Liver (tissue), 8 donors: ENCODE measurements at regions not wholly inside any gene's neighbourhood (a gene's known extent, or its start where the extent isn't known, plus 50 kb on each side); places are given as distances from the start of the nearest gene placed in this dataset.

ENCODE experiments used
- DNase-seq: peaks from one replicate; pipeline ENCODE4 v3.0.0-alpha.2; 2017; ENCODE audit warnings: low spot score
- H3K27ac ChIP-seq, 2 donors: one replicate each; pipeline ENCODE4 v1.7.0; 2013; ENCODE audit warnings: inconsistent platforms in 2 of 2, low read length in 2 of 2, control low read depth in 1 of 2, low read depth in 1 of 2, mild to moderate bottlenecking in 1 of 2
- H3K27me3 ChIP-seq, 4 donors: one replicate each; pipeline versions ENCODE4 v1.6.1 to v1.7.0; 2013; ENCODE audit warnings: low read length in 3 of 4, inconsistent platforms in 1 of 4, mild to moderate bottlenecking in 1 of 4, moderate library complexity in 1 of 4; ENCODE audit not compliant: control insufficient read depth in 4 of 4, insufficient read depth in 4 of 4
- H3K36me3 ChIP-seq, 4 donors: one replicate each; pipeline versions ENCODE4 v1.6.1 to v1.7.0; 2013; ENCODE audit warnings: low read length in 3 of 4, mild to moderate bottlenecking in 3 of 4, low read depth in 1 of 4, moderate library complexity in 1 of 4; ENCODE audit not compliant: control insufficient read depth in 4 of 4, insufficient read depth in 3 of 4
- H3K4me1 ChIP-seq, 4 donors: one replicate each; pipeline versions ENCODE4 v1.6.1 to v1.7.0; 2013; ENCODE audit warnings: low read length in 3 of 4, mild to moderate bottlenecking in 3 of 4, moderate library complexity in 1 of 4; ENCODE audit not compliant: control insufficient read depth in 4 of 4, insufficient read depth in 4 of 4
- H3K4me3 ChIP-seq, 3 donors: one replicate each; pipeline versions ENCODE4 v1.6.1 to v1.7.0; 2013; ENCODE audit warnings: low read length in 3 of 3, control low read depth in 1 of 3, low read depth in 1 of 3, mild to moderate bottlenecking in 1 of 3
- H3K9ac ChIP-seq, 2 donors: one replicate each; pipeline ENCODE4 v1.7.0; 2013; ENCODE audit warnings: low read length in 2 of 2, mild to moderate bottlenecking in 2 of 2, moderate library complexity in 2 of 2, control low read depth in 1 of 2, low read depth in 1 of 2
- H3K9me3 ChIP-seq, 4 donors: one replicate each; pipeline versions ENCODE4 v1.6.1 to v1.7.0; 2013; ENCODE audit warnings: low read length in 3 of 4; ENCODE audit not compliant: control insufficient read depth in 4 of 4
- FOXA1 ChIP-seq: IDR thresholded peaks from 2 replicates; pipeline ENCODE4 v1.6.1; 2016; ENCODE audit warnings: antibody characterized with exemption
- FOXA2 ChIP-seq: IDR thresholded peaks from 2 replicates; pipeline ENCODE4 v1.6.1; 2016; ENCODE audit warnings: antibody characterized with exemption
- GABPA ChIP-seq, 2 donors: IDR thresholded peaks in 1 of 2; conservative IDR thresholded peaks in 1 of 2; 2 replicates each; pipeline ENCODE4 v1.6.1; 2016; ENCODE audit warnings: antibody characterized with exemption in 2 of 2, mild to moderate bottlenecking in 1 of 2, moderate library complexity in 1 of 2
- HNF4A ChIP-seq, 2 donors: conservative IDR thresholded peaks; 2 replicates each; pipeline ENCODE4 v1.6.1; 2016; ENCODE audit warnings: antibody characterized with exemption in 2 of 2, mild to moderate bottlenecking in 2 of 2
- JUND ChIP-seq, 2 donors: IDR thresholded peaks; 2 replicates each; pipeline ENCODE4 v1.6.1; 2016; ENCODE audit warnings: antibody characterized with exemption in 2 of 2
- MAX ChIP-seq: IDR thresholded peaks from 2 replicates; pipeline ENCODE4 v1.6.1; 2016; ENCODE audit warnings: antibody characterized with exemption
- RAD21 ChIP-seq, 2 donors: IDR thresholded peaks; 2 replicates each; pipeline ENCODE4 v1.6.1; 2016; ENCODE audit warnings: antibody characterized with exemption in 2 of 2, mild to moderate bottlenecking in 2 of 2
- RXRA ChIP-seq, 2 donors: IDR thresholded peaks; 2 replicates each; pipeline ENCODE4 v1.6.1; 2017 to 2018; ENCODE audit warnings: antibody characterized with exemption in 2 of 2, mild to moderate bottlenecking in 1 of 2
- TAF1 ChIP-seq: conservative IDR thresholded peaks from 2 replicates; pipeline ENCODE4 v1.6.1; 2016; ENCODE audit warnings: antibody characterized with exemption, mild to moderate bottlenecking
- YY1 ChIP-seq: IDR thresholded peaks from 2 replicates; pipeline ENCODE4 v1.6.1; 2016; ENCODE audit warnings: antibody characterized with exemption, mild to moderate bottlenecking
- ZBTB33 ChIP-seq: IDR thresholded peaks from 2 replicates; pipeline ENCODE4 v1.6.1; 2016; ENCODE audit warnings: antibody characterized with exemption
- WGBS: extraction: QIAGEN DNeasy Blood & Tissue Kit; methylation state at CpG from one replicate; pipeline ENCODE4 v1.1.7; 2013; 5-methylcytosine and 5-hydroxymethylcytosine counted together
- TF ChIP-seq, protein P1 (sequence below): IDR thresholded peaks from 2 replicates; pipeline ENCODE4 v1.6.1; 2016; ENCODE audit warnings: antibody characterized with exemption
- TF ChIP-seq, protein P2 (sequence below): fragments of 150-350 bp; IDR thresholded peaks from 2 replicates; pipeline ENCODE4 v1.5.1; 2017; ENCODE audit warnings: improper control_type of control experiment, low read depth, low read length; ENCODE audit not compliant: missing input control
- TF ChIP-seq, protein P3 (sequence below): IDR thresholded peaks from 2 replicates; pipeline ENCODE4 v1.6.1; 2016; ENCODE audit warnings: antibody characterized with exemption, mild to moderate bottlenecking
- donor health status: healthy.
- donor health status: healthy.
- donor health status: healthy.
- donor health status: healthy.
- donor health status: healthy.

DNA sequence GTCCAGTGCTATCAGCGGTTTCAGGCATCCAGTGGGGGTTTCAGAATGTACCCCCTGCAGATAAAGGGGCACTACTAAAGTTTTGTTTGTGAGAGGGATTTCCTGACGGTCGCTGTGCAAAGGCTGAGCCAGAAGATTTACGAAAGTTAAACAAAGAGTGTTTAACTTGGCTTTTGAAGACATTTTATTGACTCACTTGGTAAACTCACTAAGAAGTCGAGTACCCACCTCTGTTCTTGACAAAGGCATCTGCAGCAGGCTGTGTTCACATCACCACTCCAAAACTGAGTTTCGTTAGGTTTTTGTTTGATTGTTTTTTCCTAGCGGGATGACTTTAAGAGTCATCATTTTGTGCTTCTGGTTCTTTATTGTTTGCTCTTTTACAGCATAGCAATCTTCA is 143.9 kb upstream of the TBL1X start:
- no peaks in the 10 kb centered on the region for H3K36me3 ChIP-seq

GRCh38 chrX:9324676-9325075 is 140.2 kb upstream of the TBL1X start:
- WGBS: 52% methylated on average over 3 of the region's 3 CpGs

More for the DNA sequence above, 143.9 kb upstream of the TBL1X start:
- 36% methylated on average over 7 of the region's 7 CpGs for WGBS
- Histone ChIP-seq H3K9me3 (no peaks in the 10 kb centered on the region), H3K4me3 (no peak overlapping the region), H3K27me3 (no peaks in the 10 kb centered on the region), H3K4me1 (peaks cover 0 to 3% (median 0%) of the 10 kb centered on the region in 4 donors), H3K9ac (no peak overlapping the region), H3K27ac (no peak overlapping the region)
- TF ChIP-seq HNF4A (conservative IDR thresholded peaks at IDR 0.05) (peak in 1 of 2 donors; percentile 11), FOXA2 (no peak), ZBTB33 (no peak)
- TF ChIP-seq, protein P1, sequence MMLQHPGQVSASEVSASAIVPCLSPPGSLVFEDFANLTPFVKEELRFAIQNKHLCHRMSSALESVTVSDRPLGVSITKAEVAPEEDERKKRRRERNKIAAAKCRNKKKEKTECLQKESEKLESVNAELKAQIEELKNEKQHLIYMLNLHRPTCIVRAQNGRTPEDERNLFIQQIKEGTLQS: no peak
- no peak for DNase-seq

More at GRCh38 chrX:9324676-9325075, 140.2 kb upstream of the TBL1X start:
- Histone ChIP-seq H3K4me1 (peaks cover 0 to 3% (median 0%) of the 10 kb centered on the region in 4 donors), H3K9me3 (no peaks in the 10 kb centered on the region), H3K4me3 (no peak overlapping the region), H3K27me3 (no peaks in the 10 kb centered on the region), H3K36me3 (no peaks in the 10 kb centered on the region), H3K9ac (no peak overlapping the region), H3K27ac (no peak overlapping the region)
- TF ChIP-seq, protein P2, sequence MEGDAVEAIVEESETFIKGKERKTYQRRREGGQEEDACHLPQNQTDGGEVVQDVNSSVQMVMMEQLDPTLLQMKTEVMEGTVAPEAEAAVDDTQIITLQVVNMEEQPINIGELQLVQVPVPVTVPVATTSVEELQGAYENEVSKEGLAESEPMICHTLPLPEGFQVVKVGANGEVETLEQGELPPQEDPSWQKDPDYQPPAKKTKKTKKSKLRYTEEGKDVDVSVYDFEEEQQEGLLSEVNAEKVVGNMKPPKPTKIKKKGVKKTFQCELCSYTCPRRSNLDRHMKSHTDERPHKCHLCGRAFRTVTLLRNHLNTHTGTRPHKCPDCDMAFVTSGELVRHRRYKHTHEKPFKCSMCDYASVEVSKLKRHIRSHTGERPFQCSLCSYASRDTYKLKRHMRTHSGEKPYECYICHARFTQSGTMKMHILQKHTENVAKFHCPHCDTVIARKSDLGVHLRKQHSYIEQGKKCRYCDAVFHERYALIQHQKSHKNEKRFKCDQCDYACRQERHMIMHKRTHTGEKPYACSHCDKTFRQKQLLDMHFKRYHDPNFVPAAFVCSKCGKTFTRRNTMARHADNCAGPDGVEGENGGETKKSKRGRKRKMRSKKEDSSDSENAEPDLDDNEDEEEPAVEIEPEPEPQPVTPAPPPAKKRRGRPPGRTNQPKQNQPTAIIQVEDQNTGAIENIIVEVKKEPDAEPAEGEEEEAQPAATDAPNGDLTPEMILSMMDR: no peak
- TF ChIP-seq TAF1 (no peak), RXRA (IDR thresholded peaks at IDR 0.05) (peak in 1 of 2 donors; percentile 57), JUND (IDR thresholded peaks at IDR 0.05) (peak in 1 of 2 donors; percentile 40), ZBTB33 (no peak), MAX (no peak), YY1 (peak; percentile 28), RAD21 (IDR thresholded peaks at IDR 0.05) (peak; percentile 16 to 28), FOXA2 (peak; percentile 72), HNF4A (conservative IDR thresholded peaks at IDR 0.05) (peak in 1 of 2 donors; percentile 32), FOXA1 (peak; percentile 58), GABPA (IDR thresholded peaks at IDR 0.05 in 1 of 2, conservative IDR thresholded peaks at IDR 0.05 in 1 of 2) (no peak)
- TF ChIP-seq, protein P3, sequence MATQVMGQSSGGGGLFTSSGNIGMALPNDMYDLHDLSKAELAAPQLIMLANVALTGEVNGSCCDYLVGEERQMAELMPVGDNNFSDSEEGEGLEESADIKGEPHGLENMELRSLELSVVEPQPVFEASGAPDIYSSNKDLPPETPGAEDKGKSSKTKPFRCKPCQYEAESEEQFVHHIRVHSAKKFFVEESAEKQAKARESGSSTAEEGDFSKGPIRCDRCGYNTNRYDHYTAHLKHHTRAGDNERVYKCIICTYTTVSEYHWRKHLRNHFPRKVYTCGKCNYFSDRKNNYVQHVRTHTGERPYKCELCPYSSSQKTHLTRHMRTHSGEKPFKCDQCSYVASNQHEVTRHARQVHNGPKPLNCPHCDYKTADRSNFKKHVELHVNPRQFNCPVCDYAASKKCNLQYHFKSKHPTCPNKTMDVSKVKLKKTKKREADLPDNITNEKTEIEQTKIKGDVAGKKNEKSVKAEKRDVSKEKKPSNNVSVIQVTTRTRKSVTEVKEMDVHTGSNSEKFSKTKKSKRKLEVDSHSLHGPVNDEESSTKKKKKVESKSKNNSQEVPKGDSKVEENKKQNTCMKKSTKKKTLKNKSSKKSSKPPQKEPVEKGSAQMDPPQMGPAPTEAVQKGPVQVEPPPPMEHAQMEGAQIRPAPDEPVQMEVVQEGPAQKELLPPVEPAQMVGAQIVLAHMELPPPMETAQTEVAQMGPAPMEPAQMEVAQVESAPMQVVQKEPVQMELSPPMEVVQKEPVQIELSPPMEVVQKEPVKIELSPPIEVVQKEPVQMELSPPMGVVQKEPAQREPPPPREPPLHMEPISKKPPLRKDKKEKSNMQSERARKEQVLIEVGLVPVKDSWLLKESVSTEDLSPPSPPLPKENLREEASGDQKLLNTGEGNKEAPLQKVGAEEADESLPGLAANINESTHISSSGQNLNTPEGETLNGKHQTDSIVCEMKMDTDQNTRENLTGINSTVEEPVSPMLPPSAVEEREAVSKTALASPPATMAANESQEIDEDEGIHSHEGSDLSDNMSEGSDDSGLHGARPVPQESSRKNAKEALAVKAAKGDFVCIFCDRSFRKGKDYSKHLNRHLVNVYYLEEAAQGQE: no peak
- TF ChIP-seq, protein P1: no peak
- DNase-seq: no peak
